HepG2 (cell line): ENCODE measurements at regions not wholly inside any gene's neighbourhood (a gene's known extent, or its start where the extent isn't known, plus 50 kb on each side); places are given as distances from the start of the nearest gene placed in this dataset.

Experiments
- KAT7 ChIP-seq: IDR thresholded peaks from 2 replicates; pipeline ENCODE4 v1.6.1; 2018; ENCODE audit warnings: borderline replicate concordance, missing compliant biosample characterization
- RFX5 ChIP-seq: IDR thresholded peaks from 2 replicates; pipeline ENCODE4 v1.6.1; 2011; ENCODE audit warnings: low read depth, low read length, improper control_type of control experiment
- TBX2 ChIP-seq: sonication (generic); formaldehyde crosslinking; IDR thresholded peaks from 2 replicates; pipeline ENCODE4 v1.5.0; 2020; ENCODE audit warnings: missing genetic modification reagents, mild to moderate bottlenecking, borderline replicate concordance

GRCh38 chr1:47584249-47584648 is 146.4 kb downstream of the FOXD2 start:
- TF ChIP-seq TBX2 (CRISPR knock-in tag) (no peak), KAT7 (no peak), RFX5 (no peak)
